Transverse colon (tissue), 3 donors: ENCODE measurements at regions not wholly inside any gene's neighbourhood (a gene's known extent, or its start where the extent isn't known, plus 50 kb on each side); places are given as distances from the start of the nearest gene placed in this dataset.
"Not testable (repeated sequence)": the region's sequence is repeated elsewhere in the genome, so short reads cannot be mapped to it uniquely, and the experiment has no call there.

ENCODE experiments used
- CTCF ChIP-seq, 5 experiments: fragments of 200-600 bp in 3 of 5; fragments of 450-650 bp in 2 of 5; sonication (generic) in 3 of 5; IDR thresholded peaks; 1 replicate in 2 of 5; 2 replicates in 3 of 5; pipeline ENCODE4 v1.5.1; 2016 to 2017; ENCODE audit warnings: antibody characterized with exemption in 5 of 5, inconsistent platforms in 3 of 5, mild to moderate bottlenecking in 2 of 5, moderate library complexity in 1 of 5
- EP300 ChIP-seq: sonication (generic); formaldehyde crosslinking; IDR thresholded peaks from one replicate; pipeline ENCODE4 v1.6.1; 2017; ENCODE audit warnings: antibody characterized with exemption, low read depth
- POLR2A ChIP-seq: fragments of 450-650 bp; IDR thresholded peaks from one replicate; pipeline ENCODE4 v1.6.1; 2016; ENCODE audit warnings: antibody characterized with exemption, mild to moderate bottlenecking, moderate library complexity

DNA sequence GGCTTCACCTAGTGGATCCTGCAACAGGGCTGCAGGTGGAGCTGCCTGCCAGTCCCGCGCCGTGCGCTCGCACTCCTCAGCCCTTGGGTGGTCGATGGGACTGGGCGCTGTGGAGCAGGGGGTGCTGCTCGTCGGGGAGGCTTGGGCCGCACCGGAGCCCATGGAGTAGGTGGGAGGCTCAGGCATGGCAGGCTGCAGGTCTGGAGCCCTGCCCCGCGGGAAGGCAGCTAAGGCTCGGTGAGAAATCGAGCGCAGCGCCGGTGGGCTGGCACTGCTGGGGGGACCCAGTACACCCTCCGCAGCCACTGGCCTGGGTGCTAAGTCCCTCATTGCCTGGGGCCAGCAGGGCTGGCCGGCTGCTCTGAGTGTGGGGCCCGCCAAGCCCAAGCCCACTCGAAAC is 156.3 kb upstream of the NRXN3 start:
- not testable (repeated sequence) for TF ChIP-seq CTCF (IDR thresholded peaks at IDR 0.05); EP300; POLR2A
